Tongue (tissue), 1 donor: ENCODE measurements at regions not wholly inside any gene's neighbourhood (a gene's known extent, or its start where the extent isn't known, plus 50 kb on each side); places are given as distances from the start of the nearest gene placed in this dataset.

Source experiments
- DNase-seq: peaks from one replicate; pipeline ENCODE4 v3.0.0-alpha.2; 2015

DNA sequence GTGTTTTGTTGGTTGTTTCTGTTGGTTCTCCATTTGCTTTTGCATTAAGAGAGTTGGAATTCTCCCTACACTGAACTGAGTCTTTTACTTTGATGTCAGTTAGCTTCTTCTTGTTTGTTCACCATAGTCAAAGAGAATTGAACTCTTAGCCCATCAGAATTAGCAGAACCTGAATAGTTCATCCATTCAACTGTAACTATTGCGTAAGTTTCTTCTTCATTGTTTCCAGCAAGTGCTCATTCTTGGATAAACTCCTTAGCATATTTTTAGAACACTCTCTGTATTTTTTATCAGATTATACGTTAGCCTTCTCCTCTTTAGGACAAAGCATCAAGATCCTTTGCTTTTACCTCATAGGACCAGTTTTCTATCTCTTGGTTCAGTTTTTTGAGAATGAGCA is 128.4 kb upstream of the RAB11FIP2 start:
- no peak for DNase-seq

DNA sequence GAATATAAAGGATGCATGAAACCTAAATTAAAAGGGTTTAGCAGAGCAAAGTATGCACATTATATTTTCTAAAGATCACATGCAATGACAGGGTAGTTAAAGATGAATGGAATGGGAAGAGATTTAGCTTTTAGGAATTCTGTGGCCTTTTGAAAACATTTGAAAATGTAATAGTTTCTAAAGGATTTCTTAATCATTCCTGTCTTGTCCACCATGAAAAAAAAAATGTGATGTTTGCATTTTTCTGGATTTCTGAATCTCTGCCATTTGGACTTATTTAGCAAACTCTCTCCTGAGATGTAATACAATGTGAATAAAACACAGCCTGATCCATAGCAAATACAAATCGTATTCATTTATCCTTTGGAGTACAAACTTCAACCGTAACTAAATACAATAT is 126.6 kb upstream of the RAB11FIP2 start:
- DNase-seq = peak; percentile 8

DNA sequence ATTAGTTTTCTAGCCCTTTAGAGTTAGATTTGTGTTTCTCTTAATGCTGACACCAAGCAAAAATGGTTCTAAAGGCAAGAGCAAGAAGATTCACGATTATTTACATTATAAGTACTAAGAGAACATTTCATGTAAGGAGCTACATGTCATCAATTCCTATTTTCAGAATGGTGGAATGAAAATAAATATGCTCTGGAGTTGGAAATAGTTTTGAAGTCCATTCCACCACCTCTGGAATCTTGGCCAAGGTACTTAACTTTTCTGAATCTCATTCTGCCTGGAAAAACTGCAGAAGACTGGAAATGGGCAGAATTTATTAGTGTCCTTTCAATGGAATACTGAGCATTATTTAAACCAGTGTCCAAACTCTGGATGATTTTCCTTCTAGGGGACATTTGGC is 125.1 kb upstream of the RAB11FIP2 start:
- no peak for DNase-seq

- peak; percentile 20 for DNase-seq
Observed at GRCh38 chr10:118167056-118167700, 120.4 kb upstream of the RAB11FIP2 start.

DNA sequence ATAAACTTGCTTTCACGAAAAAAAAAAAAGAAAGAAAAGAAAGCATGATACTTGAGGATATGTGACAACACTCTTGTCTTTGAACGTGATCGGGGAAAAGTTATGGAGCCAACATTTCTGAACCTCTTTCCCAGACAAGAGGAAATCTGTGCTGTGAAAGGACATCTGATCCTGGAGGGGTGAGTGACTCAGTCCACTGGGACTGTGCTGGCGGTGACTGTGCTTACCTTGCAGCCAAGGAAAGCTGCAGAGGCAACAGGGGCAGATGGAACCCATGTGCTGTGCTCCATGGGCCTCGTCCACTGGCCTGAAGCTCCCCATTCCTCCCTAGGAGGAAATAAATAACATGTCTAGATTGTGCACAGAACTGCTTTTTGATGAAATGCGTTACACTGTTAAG is 116.5 kb upstream of the RAB11FIP2 start:
- DNase-seq = no peak

- no peak for DNase-seq
Observed at GRCh38 chr10:118161461-118162246, 114.9 kb upstream of the RAB11FIP2 start.

DNA sequence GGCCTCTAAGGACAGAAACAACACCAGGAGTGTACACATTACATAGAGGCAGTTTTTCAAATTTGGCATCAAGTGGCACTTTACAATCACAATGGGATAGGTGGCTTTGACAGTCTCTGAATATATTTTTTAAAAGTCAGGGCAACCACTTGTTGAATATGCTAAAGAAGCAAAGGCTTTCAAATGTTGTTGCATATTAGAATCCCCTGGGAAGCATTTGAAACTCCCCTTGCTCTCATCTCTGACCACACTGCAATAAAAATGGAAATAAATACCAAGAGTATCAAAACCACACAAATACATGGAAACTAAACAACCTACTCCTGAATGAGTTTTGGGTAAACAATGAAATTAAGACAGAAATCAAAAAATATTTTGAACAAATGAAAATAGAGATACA is 106.5 kb upstream of the RAB11FIP2 start:
- DNase-seq = no peak

- DNase-seq = no peak
Observed at GRCh38 chr10:118151461-118151860, 104.7 kb upstream of the RAB11FIP2 start.

GRCh38 chr10:118148247-118148646 is 101.5 kb upstream of the RAB11FIP2 start:
- DNase-seq = peak; percentile 27

GRCh38 chr10:118145256-118145655 is 98.5 kb upstream of the RAB11FIP2 start:
- DNase-seq = peak; percentile 16

- no peak for DNase-seq
Observed at GRCh38 chr10:118141471-118141870, 94.7 kb upstream of the RAB11FIP2 start.

DNA sequence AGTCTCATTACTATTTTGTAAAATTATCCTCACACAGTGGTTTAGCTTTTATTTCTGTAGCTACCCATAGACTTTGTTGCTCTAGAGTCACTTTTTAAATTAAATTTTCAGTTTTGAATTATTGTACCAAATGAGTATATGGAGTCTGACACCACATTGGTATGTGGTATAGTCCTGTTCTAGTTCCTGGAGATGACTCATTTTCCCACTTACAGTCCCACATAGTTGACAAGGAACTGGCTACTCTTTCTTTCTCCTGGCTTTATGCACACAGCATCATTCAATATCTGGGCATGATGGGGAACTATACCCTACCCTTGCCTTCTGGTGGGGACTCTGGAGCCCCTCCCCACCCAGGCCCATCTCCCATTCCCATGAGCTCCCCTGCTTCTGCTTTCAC is 92.6 kb upstream of the RAB11FIP2 start:
- no peak for DNase-seq

DNA sequence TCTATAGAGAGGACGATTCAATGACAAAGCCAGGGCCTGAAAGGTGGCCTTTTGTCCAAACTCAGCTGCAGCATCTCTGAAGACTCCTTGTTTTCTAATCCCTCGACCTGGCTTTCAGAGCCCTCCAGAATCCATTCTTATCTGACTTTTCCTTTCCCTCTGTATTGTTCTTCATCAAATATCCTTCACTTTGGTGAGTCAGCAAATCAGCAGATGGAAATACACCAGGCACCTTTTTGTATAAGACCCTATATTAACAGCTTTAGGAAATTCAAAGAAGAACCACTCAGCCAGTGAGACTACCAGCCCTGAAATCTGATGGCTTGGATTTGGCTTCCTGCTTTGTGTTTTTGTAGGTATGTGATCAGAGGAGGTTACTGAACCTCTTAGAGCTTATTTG is 81.9 kb upstream of the RAB11FIP2 start:
- no peak for DNase-seq

GRCh38 chr10:118118716-118119115 is 72.0 kb upstream of the RAB11FIP2 start:
- no peak for DNase-seq

GRCh38 chr10:118116715-118117449 is 70.1 kb upstream of the RAB11FIP2 start:
- peak; percentile 22 for DNase-seq

GRCh38 chr10:118116362-118116714 is 69.6 kb upstream of the RAB11FIP2 start:
- no peak for DNase-seq

DNA sequence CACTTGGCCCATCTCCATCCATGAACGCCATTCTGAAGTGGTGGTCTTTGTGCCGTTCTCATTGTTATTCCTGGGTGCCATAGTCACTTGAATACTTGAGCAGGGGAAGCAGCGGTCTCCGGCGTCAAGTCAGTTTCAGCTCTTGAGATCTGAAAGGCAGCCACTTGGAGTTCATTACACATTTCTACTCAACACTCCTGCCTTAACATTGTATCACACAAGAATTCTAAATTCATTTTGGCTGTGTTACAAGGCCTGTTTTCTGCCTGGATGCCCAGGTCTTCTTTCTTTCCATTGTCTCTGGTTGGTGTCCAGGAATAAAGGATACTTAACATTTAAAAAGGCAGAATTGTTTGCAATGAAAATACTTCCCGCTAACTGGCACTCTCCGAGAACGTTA is 69.0 kb upstream of the RAB11FIP2 start:
- no peak for DNase-seq

GRCh38 chr10:118114992-118115391 is 68.3 kb upstream of the RAB11FIP2 start:
- no peak for DNase-seq

DNA sequence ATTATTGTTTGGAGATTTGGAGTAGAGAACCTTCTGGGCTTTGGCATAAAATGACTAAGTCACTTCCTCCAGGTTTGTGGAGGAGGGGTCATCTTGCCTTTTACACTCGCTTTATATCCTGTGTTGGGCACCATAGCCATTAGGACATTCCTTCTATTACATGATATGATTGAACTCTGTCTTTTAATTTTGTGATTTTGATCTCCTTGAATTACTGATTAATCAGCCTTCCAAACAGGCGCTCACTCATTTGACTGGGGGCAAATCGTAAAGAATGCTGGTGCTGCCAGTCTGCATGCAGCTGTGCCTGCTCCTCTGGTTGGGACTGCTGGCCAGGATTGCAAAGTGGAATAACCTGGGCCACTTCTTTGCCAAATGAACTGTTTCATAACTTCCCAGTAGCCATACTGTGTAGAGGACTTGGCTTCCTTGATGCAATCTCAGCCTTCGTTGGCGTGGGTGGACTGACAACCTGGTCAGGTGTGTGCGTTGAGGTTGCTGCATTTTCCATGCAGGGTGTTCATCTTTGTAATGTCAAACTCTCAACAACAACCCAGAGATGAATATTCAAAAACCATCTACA is 65.9 kb upstream of the RAB11FIP2 start:
- DNase-seq = peak; percentile 14

DNA sequence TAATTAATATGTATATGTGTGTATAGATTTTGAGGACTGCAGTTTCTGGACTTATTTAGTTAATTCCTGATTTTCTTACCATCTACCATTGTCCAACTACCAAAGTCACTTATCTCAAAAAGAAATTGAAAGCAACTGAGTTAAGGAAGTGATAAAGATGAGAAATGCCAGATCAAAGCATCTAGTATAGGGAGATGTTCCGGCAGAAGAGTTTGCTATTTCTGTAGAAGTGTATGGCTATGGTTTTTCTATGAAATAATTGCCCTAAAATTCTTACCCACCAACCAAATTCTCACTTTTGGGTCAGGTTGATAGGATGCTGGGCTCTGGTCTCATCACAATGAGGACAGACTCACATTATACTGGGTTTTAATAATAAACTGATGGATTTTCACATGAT is 64.0 kb upstream of the RAB11FIP2 start:
- DNase-seq = no peak

DNA sequence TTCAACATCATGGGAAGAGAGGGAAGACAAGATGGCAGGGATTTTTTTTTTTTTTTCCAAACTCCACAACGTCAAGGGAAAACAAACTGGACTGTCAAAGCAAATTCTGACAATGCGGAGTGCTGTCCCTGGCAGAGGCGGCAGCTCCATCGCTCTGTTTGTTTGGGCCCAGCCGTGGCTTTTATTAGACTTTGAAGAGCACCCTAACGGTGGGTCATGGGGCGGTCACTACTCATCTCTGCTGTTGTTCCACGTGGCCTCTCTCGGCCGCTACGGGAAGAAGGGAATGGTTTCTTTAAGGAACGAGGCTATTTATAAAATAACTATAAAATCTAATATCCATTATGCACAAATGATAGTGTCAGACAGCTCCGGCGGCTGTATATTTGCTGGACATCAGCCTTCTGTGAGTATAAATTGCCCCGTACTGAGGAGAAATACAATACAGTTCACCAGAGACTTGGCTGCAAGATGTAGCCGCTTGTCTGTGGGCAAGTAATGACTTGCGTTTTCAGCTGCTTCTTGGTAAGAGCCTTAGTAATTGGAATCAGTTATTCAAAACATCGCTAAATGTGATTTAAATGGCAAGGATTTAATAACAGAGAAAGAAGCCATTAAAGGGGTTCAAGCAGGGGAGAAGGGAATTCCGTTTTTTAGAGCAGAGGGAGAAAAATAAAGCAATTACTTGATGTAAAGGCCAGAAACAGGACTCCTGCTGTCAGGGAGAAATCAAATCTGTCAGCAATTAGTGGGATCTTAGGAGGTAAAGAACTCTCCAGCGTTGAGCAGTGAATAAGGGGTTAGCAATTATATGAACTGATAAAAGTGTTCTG is 61.7 kb upstream of the RAB11FIP2 start:
- peak; percentile 54 for DNase-seq

DNA sequence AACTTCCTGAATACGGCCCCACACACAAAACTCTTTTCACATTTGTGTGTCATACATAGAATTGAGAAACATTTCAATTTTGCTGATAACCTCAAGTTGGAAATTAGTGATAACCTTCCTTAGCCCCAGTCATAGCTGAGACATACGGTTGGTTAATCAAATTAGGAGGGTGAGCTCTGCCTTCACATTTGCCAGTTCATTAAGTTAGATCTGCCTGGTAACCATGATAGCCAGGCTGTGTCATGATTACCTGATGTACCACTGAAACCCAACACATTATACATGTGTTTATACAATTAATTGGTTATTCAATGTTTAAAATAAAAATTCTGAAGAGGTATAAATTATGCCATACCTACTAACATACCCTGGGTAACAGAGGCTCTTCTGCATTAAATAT is 60.8 kb upstream of the RAB11FIP2 start:
- no peak for DNase-seq
